Myocyte (in vitro differentiated cells): ENCODE measurements at regions not wholly inside any gene's neighbourhood (a gene's known extent, or its start where the extent isn't known, plus 50 kb on each side); places are given as distances from the start of the nearest gene placed in this dataset.
"Not testable (repeated sequence)": the region's sequence is repeated elsewhere in the genome, so short reads cannot be mapped to it uniquely, and the experiment has no call there.

Experiments
- DNase-seq: peaks from one replicate; pipeline ENCODE4 v3.0.0-alpha.2; 2012; ENCODE audit warnings: low read depth

- DNase-seq = no peak
Measured at GRCh38 chr10:27390681-27391080, 113.4 kb upstream of the RAB18 start.

GRCh38 chr10:27388761-27389399, 115.2 kb upstream of the RAB18 start:
- no peak for DNase-seq

GRCh38 chr10:27383595-27384542, 120.2 kb upstream of the RAB18 start:
- DNase-seq = no peak

GRCh38 chr10:27382176-27382575, 121.9 kb upstream of the RAB18 start:
- no peak for DNase-seq

GRCh38 chr10:27380929-27381358, 123.2 kb upstream of the RAB18 start:
- DNase-seq = no peak

GRCh38 chr10:27379041-27379440, 125.1 kb upstream of the RAB18 start:
- not testable (repeated sequence) for DNase-seq

- DNase-seq = no peak
Measured at GRCh38 chr10:27373566-27374160, 130.4 kb upstream of the RAB18 start.

- no peak for DNase-seq
Measured at GRCh38 chr10:27372095-27372494, 131.5 kb upstream of the ACBD5 start.

GRCh38 chr10:27371375-27371774, 130.8 kb upstream of the ACBD5 start:
- DNase-seq = not testable (repeated sequence)

- DNase-seq = no peak
Measured at GRCh38 chr10:27369880-27370279, 129.3 kb upstream of the ACBD5 start.

GRCh38 chr10:27368706-27369105, 128.1 kb upstream of the ACBD5 start:
- no peak for DNase-seq

GRCh38 chr10:27366769-27367168, 126.2 kb upstream of the ACBD5 start:
- no peak for DNase-seq

- no peak for DNase-seq
Measured at GRCh38 chr10:27364028-27364427, 123.4 kb upstream of the ACBD5 start.

GRCh38 chr10:27360581-27361172, 120.1 kb upstream of the ACBD5 start:
- DNase-seq = peak; percentile 77

- DNase-seq = peak; percentile 23
Measured at GRCh38 chr10:27359792-27360355, 119.3 kb upstream of the ACBD5 start.

GRCh38 chr10:27356738-27357137, 116.1 kb upstream of the ACBD5 start:
- peak; percentile 30 for DNase-seq

GRCh38 chr10:27355918-27356573, 115.4 kb upstream of the ACBD5 start:
- no peak for DNase-seq

GRCh38 chr10:27354643-27355270, 114.2 kb upstream of the ACBD5 start:
- DNase-seq = peak; percentile 77

GRCh38 chr10:27354100-27354499, 113.5 kb upstream of the ACBD5 start:
- DNase-seq = peak; percentile 30

GRCh38 chr10:27349987-27350386, 109.4 kb upstream of the ACBD5 start:
- DNase-seq = peak; percentile 26
